ENCODE measurements at regions not wholly inside any gene's neighbourhood (a gene's known extent, or its start where the extent isn't known, plus 50 kb on each side); places are given as distances from the start of the nearest gene placed in this dataset.
A peak's percentile ranks its signal among the peaks of the same experiment; 100 is the strongest.

GRCh38 chr9:16039988-16040761 is 487.3 kb downstream of the CCDC171 start:
- peaks cover 39% of the 10 kb centered on the region for H3K4me1 Mint-ChIP-seq
- Histone ChIP-seq H3K27me3 (no peaks in the 10 kb centered on the region), H3K4me3 (no peak overlapping the region), H3K4me1 (peaks cover 35% of the 10 kb centered on the region), H3K79me2 (ENCODE audit: low read depth) (no peaks in the 10 kb centered on the region), H3K9ac (no peak overlapping the region), H3K4me2 (peak overlapping the region; percentile 65), H3K27ac (peak overlapping the region; percentile 40), H3K36me3 (no peaks in the 10 kb centered on the region), H3F3A (ENCODE audit: low read depth) (peaks cover 23% of the 10 kb centered on the region), H3K9me3 (ENCODE audit: low read depth) (no peaks in the 10 kb centered on the region), H4K20me1 (ENCODE audit: low read depth) (no peaks in the 10 kb centered on the region), H2AFZ (replicated peaks) (no peak overlapping the region)
- no peak overlapping the region for H3K4me3 Mint-ChIP-seq
- H3K36me3 Mint-ChIP-seq: peaks cover 3% of the 10 kb centered on the region
- H3K27me3 Mint-ChIP-seq (ENCODE audit: insufficient read depth, low read depth): peaks cover 12% of the 10 kb centered on the region
- H3K27ac Mint-ChIP-seq: peak overlapping the region; percentile 93
- no peak for TF ChIP-seq EZH2phosphoT487 (IDR thresholded peaks at IDR 0.05)
- TF ChIP-seq EZH2 (IDR thresholded peaks at IDR 0.05): no peak
- TF ChIP-seq CTCF (IDR thresholded peaks at IDR 0.05): no peak
- peaks cover 10% of the 10 kb centered on the region for H3K9me3 Mint-ChIP-seq
- DNase-seq (ENCODE audit: low spot score): peak; percentile 89

- no peak overlapping the region for H3K27ac ChIP-seq
- H3K36me3 ChIP-seq: no peaks in the 10 kb centered on the region
- H3K4me1 Mint-ChIP-seq: peaks cover 36% of the 10 kb centered on the region
- peaks cover 14% of the 10 kb centered on the region for H3K27me3 Mint-ChIP-seq (ENCODE audit: insufficient read depth, low read depth)
- no peak overlapping the region for H2AFZ ChIP-seq (replicated peaks)
- H3K27me3 ChIP-seq: no peaks in the 10 kb centered on the region
- TF ChIP-seq EZH2phosphoT487 (IDR thresholded peaks at IDR 0.05) (no peak), CTCF (IDR thresholded peaks at IDR 0.05) (no peak), EZH2 (IDR thresholded peaks at IDR 0.05) (no peak)
- no peaks in the 10 kb centered on the region for H4K20me1 ChIP-seq (ENCODE audit: low read depth)
- no peak overlapping the region for H3K4me2 ChIP-seq
- no peaks in the 10 kb centered on the region for H3K79me2 ChIP-seq (ENCODE audit: low read depth)
- no peak overlapping the region for H3K9ac ChIP-seq
- peaks cover 1% of the 10 kb centered on the region for H3K36me3 Mint-ChIP-seq
- H3K27ac Mint-ChIP-seq: no peak overlapping the region
- H3K4me1 ChIP-seq: peaks cover 34% of the 10 kb centered on the region
- H3F3A ChIP-seq (ENCODE audit: low read depth): peaks cover 23% of the 10 kb centered on the region
- DNase-seq (ENCODE audit: low spot score): no peak
- no peak overlapping the region for H3K4me3 ChIP-seq
- peaks cover 10% of the 10 kb centered on the region for H3K9me3 Mint-ChIP-seq
- H3K9me3 ChIP-seq (ENCODE audit: low read depth): no peaks in the 10 kb centered on the region
- H3K4me3 Mint-ChIP-seq: no peak overlapping the region
These were observed 491.1 kb downstream of the CCDC171 start for GRCh38 chr9:16043756-16044578.

GRCh38 chr9:16044579-16044881 is 491.7 kb downstream of the CCDC171 start:
- DNase-seq (ENCODE audit: low spot score): no peak
- no peak for TF ChIP-seq EZH2 (IDR thresholded peaks at IDR 0.05)
- TF ChIP-seq CTCF (IDR thresholded peaks at IDR 0.05): no peak
- TF ChIP-seq EZH2phosphoT487 (IDR thresholded peaks at IDR 0.05): no peak
- Histone ChIP-seq H3K36me3 (no peaks in the 10 kb centered on the region), H3K79me2 (ENCODE audit: low read depth) (no peaks in the 10 kb centered on the region), H3F3A (ENCODE audit: low read depth) (peaks cover 17% of the 10 kb centered on the region), H3K9ac (no peak overlapping the region), H2AFZ (replicated peaks) (no peak overlapping the region), H3K27ac (no peak overlapping the region), H3K4me3 (no peak overlapping the region), H3K9me3 (ENCODE audit: low read depth) (no peaks in the 10 kb centered on the region), H3K4me1 (peaks cover 28% of the 10 kb centered on the region), H3K27me3 (no peaks in the 10 kb centered on the region), H4K20me1 (ENCODE audit: low read depth) (no peaks in the 10 kb centered on the region), H3K4me2 (no peak overlapping the region)
- peaks cover 10% of the 10 kb centered on the region for H3K9me3 Mint-ChIP-seq
- H3K27me3 Mint-ChIP-seq (ENCODE audit: insufficient read depth, low read depth): peaks cover 14% of the 10 kb centered on the region
- no peak overlapping the region for H3K4me3 Mint-ChIP-seq
- peaks cover 1% of the 10 kb centered on the region for H3K36me3 Mint-ChIP-seq
- no peak overlapping the region for H3K27ac Mint-ChIP-seq
- peaks cover 30% of the 10 kb centered on the region for H3K4me1 Mint-ChIP-seq
